GM23338 (cell line): ENCODE measurements at regions not wholly inside any gene's neighbourhood (a gene's known extent, or its start where the extent isn't known, plus 50 kb on each side); places are given as distances from the start of the nearest gene placed in this dataset.

Source experiments
- ATAC-seq: fragments of 200-7000 bp; cut with Tn5 transposase; 3 replicates; pipeline ENCODE4 v1.9.1; 2020
- DNase-seq: peaks from one replicate; pipeline ENCODE4 v3.0.0-alpha.2; 2015; ENCODE audit warnings: low spot score
- H2AFZ ChIP-seq: fragments of 200-600 bp; sonication (generic); 2 replicates; pipeline ENCODE4 v1.8.0; 2016; ENCODE audit warnings: antibody characterized with exemption, mild to moderate bottlenecking, moderate library complexity
- H3F3A ChIP-seq: fragments of 200-600 bp; sonication (generic); replicated peaks from 2 replicates; pipeline ENCODE4 v1.8.0; 2017; ENCODE audit warnings: antibody characterized with exemption, mixed run types, low read depth
- H3K27ac ChIP-seq: fragments of 200-600 bp; sonication (generic); 2 replicates; pipeline ENCODE4 v1.6.1; 2016; ENCODE audit warnings: low read depth
- H3K27me3 ChIP-seq: fragments of 200-600 bp; sonication (generic); 2 replicates; pipeline ENCODE4 v1.8.0; 2016; ENCODE audit warnings: mild to moderate bottlenecking, mixed run types, moderate library complexity; ENCODE audit not compliant: insufficient read depth
- H3K36me3 ChIP-seq: fragments of 200-600 bp; sonication (generic); 2 replicates; pipeline ENCODE4 v1.8.0; 2016; ENCODE audit warnings: mild to moderate bottlenecking; ENCODE audit not compliant: insufficient read depth
- H3K4me1 ChIP-seq: fragments of 200-600 bp; sonication (generic); 2 replicates; pipeline ENCODE4 v1.8.0; 2016; ENCODE audit warnings: mild to moderate bottlenecking, moderate library complexity; ENCODE audit not compliant: insufficient read depth
- H3K4me2 ChIP-seq: fragments of 200-600 bp; sonication (generic); 2 replicates; pipeline ENCODE4 v1.7.1; 2017; ENCODE audit warnings: mixed run types
- H3K4me3 ChIP-seq: fragments of 200-600 bp; sonication (generic); 2 replicates; pipeline ENCODE4 v1.6.1; 2016; ENCODE audit warnings: mixed run types
- H3K79me2 ChIP-seq: fragments of 200-600 bp; sonication (generic); replicated peaks from 2 replicates; pipeline ENCODE4 v1.8.0; 2017; ENCODE audit warnings: mild to moderate bottlenecking; ENCODE audit not compliant: insufficient read depth
- H3K9me2 ChIP-seq: fragments of 200-600 bp; sonication (generic); 2 replicates; pipeline ENCODE4 v1.8.0; 2017; ENCODE audit not compliant: insufficient read depth
- H4K20me1 ChIP-seq: fragments of 200-600 bp; sonication (generic); replicated peaks from 2 replicates; pipeline ENCODE4 v1.8.0; 2017; ENCODE audit warnings: mild to moderate bottlenecking; ENCODE audit not compliant: insufficient read depth
- H3K27ac Mint-ChIP-seq: 2 replicates; pipeline ENCODE4 v1.8.0; 2020; ENCODE audit warnings: inconsistent platforms, mild to moderate bottlenecking, moderate library complexity, mixed read lengths
- H3K27me3 Mint-ChIP-seq: 3 replicates; pipeline ENCODE4 v1.8.0; 2022; ENCODE audit warnings: low read depth, mild to moderate bottlenecking, moderate library complexity, mixed read lengths, inconsistent platforms; ENCODE audit not compliant: insufficient read depth, poor library complexity
- H3K36me3 Mint-ChIP-seq: 3 replicates; pipeline ENCODE4 v1.8.0; 2021; ENCODE audit warnings: low read depth, mild to moderate bottlenecking, inconsistent platforms, moderate library complexity, mixed read lengths
- H3K4me1 Mint-ChIP-seq: 3 replicates; pipeline ENCODE4 v1.8.0; 2020; ENCODE audit warnings: mild to moderate bottlenecking, inconsistent platforms, mixed read lengths
- H3K4me3 Mint-ChIP-seq: 3 replicates; pipeline ENCODE4 v1.8.0; 2021; ENCODE audit warnings: moderate library complexity, mild to moderate bottlenecking, inconsistent platforms, mixed read lengths
- H3K9me3 Mint-ChIP-seq: 3 replicates; pipeline ENCODE4 v1.8.0; 2020; ENCODE audit warnings: moderate library complexity, mild to moderate bottlenecking, inconsistent platforms, mixed read lengths
- CREB1 ChIP-seq: fragments of 250-450 bp; sonication (Bioruptor Pico); IDR thresholded peaks from 2 replicates; pipeline ENCODE4 v1.5.0; 2020; ENCODE audit warnings: low read depth, mild to moderate bottlenecking, moderate library complexity
- EZH2 ChIP-seq: fragments of 200-600 bp; sonication (generic); IDR thresholded peaks from one replicate; pipeline ENCODE4 v1.8.0; 2017; ENCODE audit warnings: antibody characterized with exemption, mild to moderate bottlenecking, low read depth; ENCODE audit not compliant: unreplicated experiment
- JUNB ChIP-seq: IDR thresholded peaks from one replicate; pipeline ENCODE4 v1.6.1; 2016; ENCODE audit warnings: antibody characterized with exemption; ENCODE audit not compliant: unreplicated experiment
- POLR2AphosphoS5 ChIP-seq: IDR thresholded peaks from 2 replicates; pipeline ENCODE4 v1.6.1; 2016; ENCODE audit warnings: antibody characterized with exemption, low read depth
- STAT1 ChIP-seq: IDR thresholded peaks from one replicate; pipeline ENCODE4 v1.6.1; 2016; ENCODE audit warnings: antibody characterized with exemption; ENCODE audit not compliant: unreplicated experiment
- ZNF114 ChIP-seq: fragments of 250-450 bp; sonication (Bioruptor Pico); IDR thresholded peaks from 2 replicates; pipeline ENCODE4 v1.5.0; 2020; ENCODE audit warnings: mild to moderate bottlenecking, moderate library complexity
- TF ChIP-seq, protein P1 (sequence below): fragments of 250-450 bp; sonication (Bioruptor Pico); IDR thresholded peaks from 2 replicates; pipeline ENCODE4 v1.5.0; 2020; ENCODE audit warnings: mild to moderate bottlenecking, moderate library complexity
- TF ChIP-seq, protein P2 (sequence below), 2 experiments: fragments of 200-600 bp in 1 of 2; sonication (generic) in 1 of 2; conservative IDR thresholded peaks; 2 replicates each; pipeline versions ENCODE4 v1.5.1 to v1.6.1; 2016 to 2017; ENCODE audit warnings: antibody characterized with exemption in 2 of 2, low read depth in 2 of 2, mild to moderate bottlenecking in 2 of 2, moderate library complexity in 1 of 2

DNA sequence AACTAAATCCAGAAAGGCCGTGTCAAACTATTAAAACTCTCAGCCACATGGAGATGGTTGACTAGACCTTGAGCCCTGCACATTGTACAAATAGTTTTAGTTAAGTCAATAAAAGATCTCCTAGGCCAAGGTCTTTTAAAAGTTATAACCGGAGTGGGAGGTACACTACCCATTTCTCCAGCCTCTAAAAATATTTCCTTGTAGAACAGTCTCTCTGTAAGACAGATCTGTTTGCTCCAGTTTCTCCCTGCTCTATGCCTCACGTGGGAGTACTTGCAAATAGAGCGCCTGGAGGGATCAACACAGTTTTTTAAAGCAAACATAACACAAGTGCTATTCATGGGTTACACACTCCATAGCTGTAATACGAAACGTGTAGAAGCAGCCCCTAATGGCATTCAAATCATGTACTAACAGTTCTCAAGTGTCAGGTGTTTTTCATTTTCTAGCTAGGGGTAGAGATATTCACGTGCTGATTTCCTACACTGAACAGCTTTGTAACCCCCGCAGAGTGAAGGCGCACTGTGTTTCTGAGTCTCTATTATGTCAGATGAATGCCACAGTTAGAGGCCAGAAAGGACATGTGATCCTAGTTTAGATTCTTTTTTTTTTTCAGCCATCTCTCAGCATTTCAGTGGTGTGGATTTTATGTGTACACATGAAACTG is 703.4 kb upstream of the GRAMD2B start:
- H3K4me3 Mint-ChIP-seq, result no peak overlapping the region
- no peaks in the 10 kb centered on the region for H3K36me3 Mint-ChIP-seq
- peaks cover 10% of the 10 kb centered on the region; the same call in 2 of the 3 replicates for H3K4me1 Mint-ChIP-seq
- Histone ChIP-seq H3K27me3 (no peaks in the 10 kb centered on the region), H3K4me2 (peak overlapping the region; percentile 49; the same call in 1 of the 2 replicates), H3K4me1 (peaks cover 10% of the 10 kb centered on the region; the same call in 1 of the 2 replicates), H3F3A (no peaks in the 10 kb centered on the region), H3K36me3 (no peaks in the 10 kb centered on the region), H4K20me1 (no peaks in the 10 kb centered on the region), H3K79me2 (no peaks in the 10 kb centered on the region), H3K4me3 (no peak overlapping the region), H2AFZ (peak overlapping the region; percentile 91; the same call in 1 of the 2 replicates), H3K9me2 (no peaks in the 10 kb centered on the region), H3K27ac (no peak overlapping the region)
- H3K27me3 Mint-ChIP-seq, result no peaks in the 10 kb centered on the region
- H3K27ac Mint-ChIP-seq, result no peak overlapping the region
- DNase-seq (peak; percentile 2), ATAC-seq (peak; percentile 79)
- no peak for TF ChIP-seq CREB1
- no peak for TF ChIP-seq ZNF114 (CRISPR knock-in tag)
- TF ChIP-seq, protein P1, sequence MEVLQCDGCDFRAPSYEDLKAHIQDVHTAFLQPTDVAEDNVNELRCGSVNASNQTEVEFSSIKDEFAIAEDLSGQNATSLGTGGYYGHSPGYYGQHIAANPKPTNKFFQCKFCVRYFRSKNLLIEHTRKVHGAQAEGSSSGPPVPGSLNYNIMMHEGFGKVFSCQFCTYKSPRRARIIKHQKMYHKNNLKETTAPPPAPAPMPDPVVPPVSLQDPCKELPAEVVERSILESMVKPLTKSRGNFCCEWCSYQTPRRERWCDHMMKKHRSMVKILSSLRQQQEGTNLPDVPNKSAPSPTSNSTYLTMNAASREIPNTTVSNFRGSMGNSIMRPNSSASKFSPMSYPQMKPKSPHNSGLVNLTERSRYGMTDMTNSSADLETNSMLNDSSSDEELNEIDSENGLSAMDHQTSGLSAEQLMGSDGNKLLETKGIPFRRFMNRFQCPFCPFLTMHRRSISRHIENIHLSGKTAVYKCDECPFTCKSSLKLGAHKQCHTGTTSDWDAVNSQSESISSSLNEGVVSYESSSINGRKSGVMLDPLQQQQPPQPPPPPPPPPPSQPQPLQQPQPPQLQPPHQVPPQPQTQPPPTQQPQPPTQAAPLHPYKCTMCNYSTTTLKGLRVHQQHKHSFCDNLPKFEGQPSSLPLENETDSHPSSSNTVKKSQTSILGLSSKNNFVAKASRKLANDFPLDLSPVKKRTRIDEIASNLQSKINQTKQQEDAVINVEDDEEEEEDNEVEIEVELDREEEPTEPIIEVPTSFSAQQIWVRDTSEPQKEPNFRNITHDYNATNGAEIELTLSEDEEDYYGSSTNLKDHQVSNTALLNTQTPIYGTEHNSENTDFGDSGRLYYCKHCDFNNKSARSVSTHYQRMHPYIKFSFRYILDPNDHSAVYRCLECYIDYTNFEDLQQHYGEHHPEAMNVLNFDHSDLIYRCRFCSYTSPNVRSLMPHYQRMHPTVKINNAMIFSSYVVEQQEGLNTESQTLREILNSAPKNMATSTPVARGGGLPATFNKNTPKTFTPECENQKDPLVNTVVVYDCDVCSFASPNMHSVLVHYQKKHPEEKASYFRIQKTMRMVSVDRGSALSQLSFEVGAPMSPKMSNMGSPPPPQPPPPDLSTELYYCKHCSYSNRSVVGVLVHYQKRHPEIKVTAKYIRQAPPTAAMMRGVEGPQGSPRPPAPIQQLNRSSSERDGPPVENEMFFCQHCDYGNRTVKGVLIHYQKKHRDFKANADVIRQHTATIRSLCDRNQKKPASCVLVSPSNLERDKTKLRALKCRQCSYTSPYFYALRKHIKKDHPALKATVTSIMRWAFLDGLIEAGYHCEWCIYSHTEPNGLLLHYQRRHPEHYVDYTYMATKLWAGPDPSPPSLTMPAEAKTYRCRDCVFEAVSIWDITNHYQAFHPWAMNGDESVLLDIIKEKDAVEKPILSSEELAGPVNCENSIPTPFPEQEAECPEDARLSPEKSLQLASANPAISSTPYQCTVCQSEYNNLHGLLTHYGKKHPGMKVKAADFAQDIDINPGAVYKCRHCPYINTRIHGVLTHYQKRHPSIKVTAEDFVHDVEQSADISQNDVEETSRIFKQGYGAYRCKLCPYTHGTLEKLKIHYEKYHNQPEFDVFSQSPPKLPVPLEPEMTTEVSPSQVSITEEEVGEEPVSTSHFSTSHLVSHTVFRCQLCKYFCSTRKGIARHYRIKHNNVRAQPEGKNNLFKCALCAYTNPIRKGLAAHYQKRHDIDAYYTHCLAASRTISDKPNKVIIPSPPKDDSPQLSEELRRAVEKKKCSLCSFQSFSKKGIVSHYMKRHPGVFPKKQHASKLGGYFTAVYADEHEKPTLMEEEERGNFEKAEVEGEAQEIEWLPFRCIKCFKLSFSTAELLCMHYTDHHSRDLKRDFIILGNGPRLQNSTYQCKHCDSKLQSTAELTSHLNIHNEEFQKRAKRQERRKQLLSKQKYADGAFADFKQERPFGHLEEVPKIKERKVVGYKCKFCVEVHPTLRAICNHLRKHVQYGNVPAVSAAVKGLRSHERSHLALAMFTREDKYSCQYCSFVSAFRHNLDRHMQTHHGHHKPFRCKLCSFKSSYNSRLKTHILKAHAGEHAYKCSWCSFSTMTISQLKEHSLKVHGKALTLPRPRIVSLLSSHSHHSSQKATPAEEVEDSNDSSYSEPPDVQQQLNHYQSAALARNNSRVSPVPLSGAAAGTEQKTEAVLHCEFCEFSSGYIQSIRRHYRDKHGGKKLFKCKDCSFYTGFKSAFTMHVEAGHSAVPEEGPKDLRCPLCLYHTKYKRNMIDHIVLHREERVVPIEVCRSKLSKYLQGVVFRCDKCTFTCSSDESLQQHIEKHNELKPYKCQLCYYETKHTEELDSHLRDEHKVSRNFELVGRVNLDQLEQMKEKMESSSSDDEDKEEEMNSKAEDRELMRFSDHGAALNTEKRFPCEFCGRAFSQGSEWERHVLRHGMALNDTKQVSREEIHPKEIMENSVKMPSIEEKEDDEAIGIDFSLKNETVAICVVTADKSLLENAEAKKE, result no peak
- TF ChIP-seq EZH2, result no peak
- no peak for TF ChIP-seq JUNB
- H3K9me3 Mint-ChIP-seq, result no peaks in the 10 kb centered on the region; the same call in 2 of the 3 replicates

DNA sequence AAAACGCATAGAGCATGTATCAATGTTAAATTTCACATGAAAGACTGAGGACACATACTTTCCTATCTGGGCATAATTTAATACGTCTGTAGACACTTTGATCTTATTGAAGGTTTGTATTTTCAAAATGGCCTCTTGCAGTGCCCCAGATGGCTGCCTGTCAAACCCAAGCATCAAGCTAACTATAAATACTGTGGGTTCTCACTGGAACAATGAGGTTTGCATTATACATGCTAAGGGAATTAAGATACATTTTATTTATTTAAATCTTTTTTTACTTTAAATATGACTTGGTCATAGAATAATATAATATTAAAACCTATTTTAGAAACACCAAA is 702.9 kb upstream of the GRAMD2B start:
- H3K27ac Mint-ChIP-seq, result no peak overlapping the region
- no peak; the same call in 1 of the 3 replicates for ATAC-seq
- no peaks in the 10 kb centered on the region for H3K36me3 Mint-ChIP-seq
- peaks cover 10% of the 10 kb centered on the region; the same call in 2 of the 3 replicates for H3K4me1 Mint-ChIP-seq
- Histone ChIP-seq H3K27ac (no peak overlapping the region), H3K27me3 (no peaks in the 10 kb centered on the region), H3K4me3 (no peak overlapping the region), H3F3A (no peaks in the 10 kb centered on the region), H3K36me3 (no peaks in the 10 kb centered on the region), H2AFZ (peak overlapping the region; percentile 91; the same call in 1 of the 2 replicates), H3K4me1 (peaks cover 10% of the 10 kb centered on the region; the same call in 1 of the 2 replicates), H3K79me2 (no peaks in the 10 kb centered on the region), H4K20me1 (no peaks in the 10 kb centered on the region), H3K9me2 (no peaks in the 10 kb centered on the region), H3K4me2 (0 out of 2 replicates have a peak overlapping the region, but pooled peaks have one; percentile 49)
- no peak overlapping the region for H3K4me3 Mint-ChIP-seq
- DNase-seq, result no peak
- no peaks in the 10 kb centered on the region for H3K27me3 Mint-ChIP-seq
- TF ChIP-seq, protein P2, sequence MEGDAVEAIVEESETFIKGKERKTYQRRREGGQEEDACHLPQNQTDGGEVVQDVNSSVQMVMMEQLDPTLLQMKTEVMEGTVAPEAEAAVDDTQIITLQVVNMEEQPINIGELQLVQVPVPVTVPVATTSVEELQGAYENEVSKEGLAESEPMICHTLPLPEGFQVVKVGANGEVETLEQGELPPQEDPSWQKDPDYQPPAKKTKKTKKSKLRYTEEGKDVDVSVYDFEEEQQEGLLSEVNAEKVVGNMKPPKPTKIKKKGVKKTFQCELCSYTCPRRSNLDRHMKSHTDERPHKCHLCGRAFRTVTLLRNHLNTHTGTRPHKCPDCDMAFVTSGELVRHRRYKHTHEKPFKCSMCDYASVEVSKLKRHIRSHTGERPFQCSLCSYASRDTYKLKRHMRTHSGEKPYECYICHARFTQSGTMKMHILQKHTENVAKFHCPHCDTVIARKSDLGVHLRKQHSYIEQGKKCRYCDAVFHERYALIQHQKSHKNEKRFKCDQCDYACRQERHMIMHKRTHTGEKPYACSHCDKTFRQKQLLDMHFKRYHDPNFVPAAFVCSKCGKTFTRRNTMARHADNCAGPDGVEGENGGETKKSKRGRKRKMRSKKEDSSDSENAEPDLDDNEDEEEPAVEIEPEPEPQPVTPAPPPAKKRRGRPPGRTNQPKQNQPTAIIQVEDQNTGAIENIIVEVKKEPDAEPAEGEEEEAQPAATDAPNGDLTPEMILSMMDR (conservative IDR thresholded peaks at IDR 0.05; ENCODE audit: low read depth in 2 of 2), result no peak
- TF ChIP-seq POLR2AphosphoS5, result no peak
- no peak for TF ChIP-seq STAT1
- no peak for TF ChIP-seq CREB1
- no peak for TF ChIP-seq ZNF114 (CRISPR knock-in tag)
- H3K9me3 Mint-ChIP-seq, result no peaks in the 10 kb centered on the region; the same call in 2 of the 3 replicates
